Vagina (tissue), 2 donors: ENCODE measurements at regions not wholly inside any gene's neighbourhood (a gene's known extent, or its start where the extent isn't known, plus 50 kb on each side); places are given as distances from the start of the nearest gene placed in this dataset.

Source experiments
- CTCF ChIP-seq, 3 experiments: fragments of 450-650 bp in 2 of 3; fragments of 200-600 bp in 1 of 3; sonication (generic) in 1 of 3; IDR thresholded peaks; one replicate each; pipeline ENCODE4 v1.5.1; 2017 to 2019; ENCODE audit warnings: antibody characterized with exemption in 3 of 3, mild to moderate bottlenecking in 2 of 3, moderate library complexity in 2 of 3
- POLR2AphosphoS5 ChIP-seq, 2 donors: sonication (generic); formaldehyde crosslinking; IDR thresholded peaks; one replicate each; pipeline ENCODE4 v1.9.0; 2017; ENCODE audit warnings: antibody characterized with exemption in 2 of 2, mild to moderate bottlenecking in 2 of 2, low read depth in 1 of 2; ENCODE audit not compliant: insufficient read depth in 1 of 2

- no peak for TF ChIP-seq CTCF (IDR thresholded peaks at IDR 0.05)
- no peak for TF ChIP-seq POLR2AphosphoS5 (IDR thresholded peaks at IDR 0.05; ENCODE audit: insufficient read depth in 1 of 2, low read depth in 1 of 2)
These were observed 398.3 kb upstream of the FAM47C start for GRCh38 chrX:36609616-36610585.
